Prostate gland (tissue), 2 donors: ENCODE measurements at regions not wholly inside any gene's neighbourhood (a gene's known extent, or its start where the extent isn't known, plus 50 kb on each side); places are given as distances from the start of the nearest gene placed in this dataset.

Source experiments
- DNase-seq: peaks from one replicate; pipeline ENCODE4 v3.0.0-alpha.2; 2019; ENCODE audit warnings: low spot score
- H3K27ac ChIP-seq, 2 donors: fragments of 200-600 bp; sonication (generic); 2 replicates each; pipeline ENCODE4 v1.5.1; 2017 to 2019
- H3K27me3 ChIP-seq: fragments of 200-600 bp; sonication (generic); replicated peaks from 2 replicates; pipeline ENCODE4 v1.5.1; 2019; ENCODE audit not compliant: insufficient read depth
- H3K36me3 ChIP-seq, 2 donors: fragments of 200-600 bp; sonication (generic); 1 replicate in 1 of 2; 2 replicates in 1 of 2; pipeline versions ENCODE4 v1.5.1 to v1.8.1; 2017 to 2019
- H3K4me1 ChIP-seq: fragments of 200-600 bp; sonication (generic); replicated peaks from 2 replicates; pipeline ENCODE4 v1.5.1; 2019
- H3K4me3 ChIP-seq, 2 donors: fragments of 200-600 bp; sonication (generic); 2 replicates each; pipeline ENCODE4 v1.5.1; 2017 to 2019
- H3K9me3 ChIP-seq: fragments of 200-600 bp; sonication (generic); 2 replicates; pipeline ENCODE4 v1.5.1; 2017
- CTCF ChIP-seq, 4 experiments: fragments of 200-600 bp in 2 of 4; fragments of 450-650 bp in 2 of 4; sonication (generic) in 2 of 4; IDR thresholded peaks; 1 replicate in 3 of 4; 2 replicates in 1 of 4; pipeline ENCODE4 v1.5.1; 2016 to 2019; ENCODE audit warnings: antibody characterized with exemption in 4 of 4, mild to moderate bottlenecking in 2 of 4, moderate library complexity in 2 of 4
- POLR2A ChIP-seq: fragments of 450-650 bp; IDR thresholded peaks from one replicate; pipeline ENCODE4 v1.6.1; 2016; ENCODE audit warnings: antibody characterized with exemption, mild to moderate bottlenecking
- POLR2AphosphoS5 ChIP-seq: sonication (generic); formaldehyde crosslinking; IDR thresholded peaks from one replicate; pipeline ENCODE4 v1.6.1; 2017; ENCODE audit warnings: antibody characterized with exemption
- WGBS: methylation state at CpG from one replicate; pipeline ENCODE4 v1.1.5; 2018; 5-methylcytosine and 5-hydroxymethylcytosine counted together
- intact Hi-C: fragments of 100-400 bp; cut with DNase I; formaldehyde crosslinking; loops from one replicate; pipeline ENCODE4 v1.14.2; 2022

- DNase-seq = no peak
- intact Hi-C loops = no loop called here
- Histone ChIP-seq H3K27me3 (no peaks in the 10 kb centered on the region), H3K9me3 (no peaks in the 10 kb centered on the region), H3K27ac (no peak overlapping the region), H3K36me3 (no peaks in the 10 kb centered on the region), H3K4me3 (no peak overlapping the region), H3K4me1 (no peaks in the 10 kb centered on the region)
- no peak for TF ChIP-seq CTCF (IDR thresholded peaks at IDR 0.05)
- TF ChIP-seq POLR2A = no peak
- no peak for TF ChIP-seq POLR2AphosphoS5
- 66% methylated on average over 3 of the region's 3 CpGs for WGBS
Observed at GRCh38 chr4:97491856-97492255, 651.4 kb downstream of the STPG2 start.

- no peak overlapping the region for H3K4me3 ChIP-seq
- H3K9me3 ChIP-seq = no peaks in the 10 kb centered on the region
- H3K36me3 ChIP-seq = no peaks in the 10 kb centered on the region
- H3K4me1 ChIP-seq = no peaks in the 10 kb centered on the region
- intact Hi-C loops = no loop called here
- 15% methylated on average over 1 of the region's 1 CpG for WGBS
- TF ChIP-seq POLR2AphosphoS5 (no peak), CTCF (IDR thresholded peaks at IDR 0.05) (no peak), POLR2A (no peak)
- no peak for DNase-seq
- H3K27ac ChIP-seq = no peak overlapping the region
- no peaks in the 10 kb centered on the region for H3K27me3 ChIP-seq
Observed at GRCh38 chr4:97493815-97494518, 649.3 kb downstream of the STPG2 start.

DNA sequence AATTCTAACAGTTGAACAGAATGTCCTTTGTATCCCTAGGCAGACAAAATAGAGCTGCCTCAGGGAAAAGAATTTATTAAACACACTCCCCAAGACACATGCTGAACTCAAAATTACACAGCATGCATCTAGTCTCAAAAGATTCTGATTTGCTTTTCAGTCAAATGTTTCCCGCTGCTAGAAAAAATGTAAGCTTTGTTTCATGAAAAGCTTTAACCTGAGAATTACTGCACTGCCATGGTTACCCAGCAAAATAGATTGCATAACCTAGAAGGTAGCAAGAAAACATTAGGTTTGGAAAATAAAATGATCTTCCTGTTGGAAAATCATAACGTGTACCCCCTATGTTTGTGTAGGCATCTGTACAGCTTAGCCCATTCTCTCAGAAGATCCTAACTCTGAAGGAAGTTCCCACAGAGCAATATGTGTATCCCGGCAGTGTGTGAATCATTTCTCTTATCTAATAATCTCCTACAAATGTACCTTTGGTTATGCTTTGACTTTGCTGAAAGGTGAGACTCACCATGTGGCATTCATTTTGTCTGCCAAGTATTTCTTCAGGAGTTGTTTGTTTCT lies 646.9 kb downstream of the STPG2 start:
- no peaks in the 10 kb centered on the region for H3K36me3 ChIP-seq
- no peak overlapping the region for H3K27ac ChIP-seq
- peak; percentile 28 for DNase-seq
- no peak overlapping the region for H3K4me3 ChIP-seq
- H3K9me3 ChIP-seq = no peaks in the 10 kb centered on the region
- 20% methylated on average over 3 of the region's 3 CpGs for WGBS
- no peaks in the 10 kb centered on the region for H3K4me1 ChIP-seq
- no peak for TF ChIP-seq CTCF (IDR thresholded peaks at IDR 0.05)
- TF ChIP-seq POLR2AphosphoS5 = peak; percentile 56
- intact Hi-C loops = no loop called here
- H3K27me3 ChIP-seq = no peaks in the 10 kb centered on the region

- DNase-seq = no peak
- Histone ChIP-seq H3K9me3 (no peaks in the 10 kb centered on the region), H3K36me3 (no peaks in the 10 kb centered on the region), H3K27me3 (no peaks in the 10 kb centered on the region), H3K27ac (no peak overlapping the region), H3K4me3 (no peak overlapping the region), H3K4me1 (no peaks in the 10 kb centered on the region)
- intact Hi-C loops = no loop called here
- 73% methylated on average over 3 of the region's 3 CpGs for WGBS
- TF ChIP-seq POLR2A (no peak), CTCF (IDR thresholded peaks at IDR 0.05) (no peak), POLR2AphosphoS5 (no peak)
Observed at GRCh38 chr4:97498875-97499274, 644.4 kb downstream of the STPG2 start.

GRCh38 chr4:97500423-97500822 lies 642.9 kb downstream of the STPG2 start:
- H3K36me3 ChIP-seq = no peaks in the 10 kb centered on the region
- H3K4me1 ChIP-seq = no peaks in the 10 kb centered on the region
- WGBS = 96% methylated on average over 2 of the region's 2 CpGs
- H3K27ac ChIP-seq = no peak overlapping the region
- H3K9me3 ChIP-seq = no peaks in the 10 kb centered on the region
- H3K27me3 ChIP-seq = no peaks in the 10 kb centered on the region
- H3K4me3 ChIP-seq = no peak overlapping the region
- intact Hi-C loops = no loop called here
- DNase-seq = no peak
- TF ChIP-seq CTCF (IDR thresholded peaks at IDR 0.05) = no peak
- no peak for TF ChIP-seq POLR2A
- no peak for TF ChIP-seq POLR2AphosphoS5
